ENCODE measurements at regions not wholly inside any gene's neighbourhood (a gene's known extent, or its start where the extent isn't known, plus 50 kb on each side); places are given as distances from the start of the nearest gene placed in this dataset.

GRCh38 chr19:30817965-30818567, 445.9 kb downstream of the ZNF536 start:
- no peaks in the 10 kb centered on the region for H3K79me2 ChIP-seq
- no peak overlapping the region for H3K4me2 ChIP-seq
- H2AFZ ChIP-seq: no peak overlapping the region
- H3K4me3 ChIP-seq: no peak overlapping the region
- no peak for TF ChIP-seq EZH2phosphoT487 (IDR thresholded peaks at IDR 0.05; ENCODE audit: low read depth, severe bottlenecking, unreplicated experiment)
- TF ChIP-seq CTCF (IDR thresholded peaks at IDR 0.05; ENCODE audit: poor library complexity): no peak
- TF ChIP-seq EZH2 (IDR thresholded peaks at IDR 0.05; ENCODE audit: borderline replicate concordance): no peak
- no peak for DNase-seq (ENCODE audit: low spot score)
- no peaks in the 10 kb centered on the region for H3K36me3 ChIP-seq (replicated peaks; ENCODE audit: insufficient read depth, low read depth)
- 89% methylated on average over 3 of the region's 3 CpGs for WGBS (ENCODE audit: low lambda C conversion rate, missing lambda C conversion rate)
- no peaks in the 10 kb centered on the region for H3K9me3 ChIP-seq (ENCODE audit: low read depth)
- H4K20me1 ChIP-seq (ENCODE audit: insufficient read depth, poor library complexity, severe bottlenecking): no peaks in the 10 kb centered on the region
- H3K4me1 ChIP-seq (ENCODE audit: insufficient read depth): no peaks in the 10 kb centered on the region
- no peak overlapping the region for H3K27ac ChIP-seq
- H3K9me2 ChIP-seq (replicated peaks; ENCODE audit: insufficient read depth): no peaks in the 10 kb centered on the region
- no peaks in the 10 kb centered on the region for H3K27me3 ChIP-seq

- TF ChIP-seq EZH2phosphoT487 (IDR thresholded peaks at IDR 0.05; ENCODE audit: low read depth, severe bottlenecking, unreplicated experiment) (no peak), EZH2 (IDR thresholded peaks at IDR 0.05; ENCODE audit: borderline replicate concordance) (no peak), CTCF (IDR thresholded peaks at IDR 0.05; ENCODE audit: poor library complexity) (no peak)
- Histone ChIP-seq H3K79me2 (no peaks in the 10 kb centered on the region), H3K36me3 (replicated peaks; ENCODE audit: insufficient read depth, low read depth) (no peaks in the 10 kb centered on the region), H4K20me1 (ENCODE audit: insufficient read depth, poor library complexity, severe bottlenecking) (no peaks in the 10 kb centered on the region), H3K4me1 (ENCODE audit: insufficient read depth) (no peaks in the 10 kb centered on the region), H3K4me2 (no peak overlapping the region), H3K27me3 (no peaks in the 10 kb centered on the region), H3K27ac (no peak overlapping the region), H2AFZ (no peak overlapping the region), H3K9me2 (replicated peaks; ENCODE audit: insufficient read depth) (no peaks in the 10 kb centered on the region), H3K4me3 (no peak overlapping the region), H3K9me3 (ENCODE audit: low read depth) (no peaks in the 10 kb centered on the region)
- 96% methylated on average over 12 of the region's 12 CpGs for WGBS (ENCODE audit: low lambda C conversion rate, missing lambda C conversion rate)
- no peak for DNase-seq (ENCODE audit: low spot score)
These were observed 445.0 kb downstream of the ZNF536 start for GRCh38 chr19:30817197-30817596.

GRCh38 chr19:30815889-30816580, 443.9 kb downstream of the ZNF536 start:
- no peaks in the 10 kb centered on the region for H3K9me3 ChIP-seq (ENCODE audit: low read depth)
- no peak overlapping the region for H3K4me3 ChIP-seq
- no peak for DNase-seq (ENCODE audit: low spot score)
- H3K79me2 ChIP-seq: no peaks in the 10 kb centered on the region
- H3K4me1 ChIP-seq (ENCODE audit: insufficient read depth): no peaks in the 10 kb centered on the region
- no peaks in the 10 kb centered on the region for H3K27me3 ChIP-seq
- H2AFZ ChIP-seq: no peak overlapping the region
- H3K36me3 ChIP-seq (replicated peaks; ENCODE audit: insufficient read depth, low read depth): no peaks in the 10 kb centered on the region
- no peaks in the 10 kb centered on the region for H3K9me2 ChIP-seq (replicated peaks; ENCODE audit: insufficient read depth)
- TF ChIP-seq EZH2 (IDR thresholded peaks at IDR 0.05; ENCODE audit: borderline replicate concordance): no peak
- TF ChIP-seq CTCF (IDR thresholded peaks at IDR 0.05; ENCODE audit: poor library complexity): no peak
- no peak for TF ChIP-seq EZH2phosphoT487 (IDR thresholded peaks at IDR 0.05; ENCODE audit: low read depth, severe bottlenecking, unreplicated experiment)
- no peak overlapping the region for H3K4me2 ChIP-seq
- H4K20me1 ChIP-seq (ENCODE audit: insufficient read depth, poor library complexity, severe bottlenecking): no peaks in the 10 kb centered on the region
- H3K27ac ChIP-seq: no peak overlapping the region

Measured in hepatocyte (in vitro differentiated cells).